SK-N-MC (cell line): ENCODE measurements at regions not wholly inside any gene's neighbourhood (a gene's known extent, or its start where the extent isn't known, plus 50 kb on each side); places are given as distances from the start of the nearest gene placed in this dataset.

Source experiments
- DNase-seq: peaks from one replicate; pipeline ENCODE4 v3.0.0-alpha.2; 2011; ENCODE audit warnings: low read depth, low spot score
- H3K27ac ChIP-seq: fragments of 200-600 bp; sonication (generic); 2 replicates; pipeline ENCODE4 v1.5.1; 2016; ENCODE audit warnings: mixed run types
- H3K36me3 ChIP-seq: fragments of 200-600 bp; sonication (generic); 2 replicates; pipeline ENCODE4 v1.6.1; 2017; ENCODE audit warnings: antibody characterized with exemption, low read length, mixed read lengths; ENCODE audit not compliant: insufficient read depth
- H3K4me3 ChIP-seq: fragments of 200-600 bp; sonication (generic); 2 replicates; pipeline ENCODE4 v1.5.1; 2016
- H3K9ac ChIP-seq: fragments of 200-600 bp; sonication (generic); 2 replicates; pipeline ENCODE4 v1.8.0; 2017; ENCODE audit warnings: mixed run types, mixed read lengths; ENCODE audit not compliant: insufficient read length
- H3K9me3 ChIP-seq: fragments of 200-600 bp; sonication (generic); 2 replicates; pipeline ENCODE4 v1.6.1; 2017; ENCODE audit warnings: low read depth, mild to moderate bottlenecking, antibody characterized with exemption, low read length, moderate library complexity, mixed read lengths
- EZH2 ChIP-seq: fragments of 200-600 bp; sonication (generic); IDR thresholded peaks from one replicate; pipeline ENCODE4 v1.6.1; 2017; ENCODE audit warnings: antibody characterized with exemption
- FOXP2 ChIP-seq: optimal IDR thresholded peaks from 2 replicates; pipeline ENCODE3; 2011; ENCODE audit warnings: mild to moderate bottlenecking, moderate library complexity; ENCODE audit not compliant: insufficient read depth; ENCODE audit errors: extremely low read length, control extremely low read depth
- POLR2AphosphoS5 ChIP-seq: IDR thresholded peaks from 2 replicates; pipeline ENCODE4 v1.6.1; 2012; ENCODE audit warnings: mild to moderate bottlenecking, low read depth, low read length, borderline replicate concordance

GRCh38 chr12:46533723-46534122 is 161.2 kb upstream of the SLC38A2 start:
- no peaks in the 10 kb centered on the region for H3K9me3 ChIP-seq
- H3K27ac ChIP-seq, result peak overlapping the region; percentile 56
- H3K4me3 ChIP-seq, result no peak overlapping the region; the same call in 1 of the 2 replicates
- TF ChIP-seq FOXP2, result no peak
- TF ChIP-seq EZH2, result no peak
- no peak for TF ChIP-seq POLR2AphosphoS5
- H3K9ac ChIP-seq, result no peak overlapping the region
- H3K36me3 ChIP-seq, result no peaks in the 10 kb centered on the region
- DNase-seq, result no peak

- Histone ChIP-seq H3K9me3 (peaks cover 3% of the 10 kb centered on the region; the same call in 1 of the 2 replicates), H3K4me3 (no peak overlapping the region), H3K9ac (no peak overlapping the region), H3K36me3 (no peaks in the 10 kb centered on the region), H3K27ac (no peak overlapping the region)
- no peak for TF ChIP-seq EZH2
- DNase-seq, result no peak
These were observed 159.2 kb upstream of the SLC38A2 start for GRCh38 chr12:46531804-46532203.

GRCh38 chr12:46531059-46531785 is 158.6 kb upstream of the SLC38A2 start:
- no peak for DNase-seq
- H3K27ac ChIP-seq, result no peak overlapping the region

GRCh38 chr12:46530373-46531056 is 157.9 kb upstream of the SLC38A2 start:
- H3K9me3 ChIP-seq, result peaks cover 3% of the 10 kb centered on the region; the same call in 1 of the 2 replicates
- TF ChIP-seq POLR2AphosphoS5 (no peak), FOXP2 (no peak), EZH2 (no peak)
- no peaks in the 10 kb centered on the region for H3K36me3 ChIP-seq
- no peak for DNase-seq
- no peak overlapping the region for H3K4me3 ChIP-seq
- H3K9ac ChIP-seq, result no peak overlapping the region
- no peak overlapping the region for H3K27ac ChIP-seq

More at GRCh38 chr12:46531059-46531785, 158.6 kb upstream of the SLC38A2 start:
- Histone ChIP-seq H3K9ac (no peak overlapping the region), H3K9me3 (peaks cover 3% of the 10 kb centered on the region; the same call in 1 of the 2 replicates), H3K36me3 (no peaks in the 10 kb centered on the region), H3K4me3 (no peak overlapping the region)
- TF ChIP-seq FOXP2 (no peak), EZH2 (no peak), POLR2AphosphoS5 (no peak)

- TF ChIP-seq EZH2 (no peak), FOXP2 (no peak), POLR2AphosphoS5 (no peak)
- no peak overlapping the region for H3K9ac ChIP-seq
- no peak overlapping the region for H3K27ac ChIP-seq
- no peak overlapping the region for H3K4me3 ChIP-seq
- peaks cover 3% of the 10 kb centered on the region; the same call in 1 of the 2 replicates for H3K9me3 ChIP-seq
- no peaks in the 10 kb centered on the region for H3K36me3 ChIP-seq
- no peak for DNase-seq
These were observed 153.7 kb upstream of the SLC38A2 start for GRCh38 chr12:46526233-46526632.

- TF ChIP-seq EZH2 (no peak), FOXP2 (no peak), POLR2AphosphoS5 (no peak)
- Histone ChIP-seq H3K27ac (no peak overlapping the region), H3K36me3 (no peaks in the 10 kb centered on the region), H3K9me3 (peaks cover 3% of the 10 kb centered on the region; the same call in 1 of the 2 replicates), H3K4me3 (no peak overlapping the region), H3K9ac (no peak overlapping the region)
- DNase-seq, result no peak
These were observed 152.2 kb upstream of the SLC38A2 start for GRCh38 chr12:46524778-46525177.

- no peak overlapping the region for H3K4me3 ChIP-seq
- no peaks in the 10 kb centered on the region for H3K36me3 ChIP-seq
- no peak overlapping the region for H3K9ac ChIP-seq
- H3K27ac ChIP-seq, result no peak overlapping the region
- TF ChIP-seq EZH2 (no peak), POLR2AphosphoS5 (no peak), FOXP2 (no peak)
- DNase-seq, result no peak
- H3K9me3 ChIP-seq, result peaks cover 3% of the 10 kb centered on the region; the same call in 1 of the 2 replicates
These were observed 151.5 kb upstream of the SLC38A2 start for GRCh38 chr12:46523863-46524770.

GRCh38 chr12:46523446-46523845 is 150.9 kb upstream of the SLC38A2 start:
- Histone ChIP-seq H3K36me3 (no peaks in the 10 kb centered on the region), H3K9me3 (peaks cover 3% of the 10 kb centered on the region; the same call in 1 of the 2 replicates), H3K4me3 (no peak overlapping the region), H3K9ac (no peak overlapping the region), H3K27ac (no peak overlapping the region)
- no peak for DNase-seq
- TF ChIP-seq EZH2 (no peak), FOXP2 (no peak), POLR2AphosphoS5 (no peak)
